ENCODE measurements at regions not wholly inside any gene's neighbourhood (a gene's known extent, or its start where the extent isn't known, plus 50 kb on each side); places are given as distances from the start of the nearest gene placed in this dataset.

DNA sequence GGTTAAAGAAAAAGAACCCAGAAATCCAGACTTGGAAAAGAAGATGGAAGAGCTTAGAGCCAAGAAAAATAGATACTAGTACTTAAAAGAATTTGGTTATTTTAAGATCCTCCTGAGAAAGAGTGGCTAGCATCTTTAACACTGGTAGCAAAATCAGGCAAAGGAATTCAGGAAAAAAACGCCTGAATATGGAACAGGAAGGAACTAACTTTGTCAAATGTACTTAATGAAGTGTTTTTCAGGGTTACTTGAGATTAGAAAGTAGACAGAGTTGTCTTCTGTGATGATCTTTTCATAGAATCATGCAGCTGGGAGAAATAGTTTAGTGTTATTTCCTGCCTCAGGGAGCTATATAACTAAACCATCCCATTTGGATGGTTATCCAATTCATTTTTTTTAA, 50.8 kb upstream of the SASH1 start:
- no peak for DNase-seq (ENCODE audit: low spot score)

Measured in LoVo (cell line).